Heart right ventricle (tissue), 16 donors: ENCODE measurements at regions not wholly inside any gene's neighbourhood (a gene's known extent, or its start where the extent isn't known, plus 50 kb on each side); places are given as distances from the start of the nearest gene placed in this dataset.

ENCODE experiments used
- ATAC-seq, 8 donors: fragments of 200-7000 bp; cut with Tn5 transposase; one replicate each; pipeline ENCODE4 v1.9.1; 2020; ENCODE audit warnings: mild to moderate bottlenecking in 8 of 8, moderate library complexity in 8 of 8, moderate number of reproducible peaks in 1 of 8
- DNase-seq, 2 donors: peaks; one replicate each; pipeline ENCODE4 v3.0.0-alpha.2; 2020
- H3K27ac ChIP-seq, 10 donors: fragments of 200-600 bp; sonication (generic) in 2 of 10; one replicate each; pipeline versions ENCODE4 v1.5.0 to v1.8.0; 2020 to 2022; ENCODE audit warnings: mild to moderate bottlenecking in 3 of 10
- H3K27me3 ChIP-seq, 7 donors: fragments of 200-600 bp; one replicate each; pipeline ENCODE4 v1.8.0; 2021 to 2022; ENCODE audit warnings: mild to moderate bottlenecking in 2 of 7
- H3K36me3 ChIP-seq, 9 donors: fragments of 200-600 bp; sonication (generic) in 1 of 9; one replicate each; pipeline versions ENCODE4 v1.5.0 to v1.8.0; 2020 to 2022; ENCODE audit warnings: mild to moderate bottlenecking in 2 of 9
- H3K4me1 ChIP-seq, 9 donors: fragments of 200-600 bp; sonication (generic) in 1 of 9; one replicate each; pipeline versions ENCODE4 v1.5.0 to v1.8.0; 2020 to 2022; ENCODE audit warnings: mild to moderate bottlenecking in 4 of 9
- H3K4me3 ChIP-seq, 10 donors: fragments of 200-600 bp; sonication (generic) in 2 of 10; one replicate each; pipeline versions ENCODE4 v1.5.0 to v1.8.0; 2020 to 2022; ENCODE audit warnings: mild to moderate bottlenecking in 7 of 10, moderate library complexity in 2 of 10
- H3K9me3 ChIP-seq, 11 donors: fragments of 200-600 bp in 10 of 11; sonication (generic) in 2 of 11; one replicate each; pipeline versions ENCODE4 v1.5.0 to v1.8.0; 2013 to 2022; ENCODE audit warnings: mild to moderate bottlenecking in 2 of 11, control low read depth in 1 of 11, moderate library complexity in 1 of 11
- CTCF ChIP-seq, 9 donors: fragments of 200-600 bp; sonication (generic) in 2 of 9; IDR thresholded peaks; one replicate each; pipeline versions ENCODE4 v1.5.0 to v1.8.0; 2021 to 2022; ENCODE audit warnings: antibody characterized with exemption in 9 of 9, mild to moderate bottlenecking in 5 of 9, moderate library complexity in 1 of 9
- WGBS, 2 donors: extraction: QIAGEN DNeasy Blood & Tissue Kit; methylation state at CpG; one replicate each; pipeline ENCODE4 v1.1.7; 2013; ENCODE audit warnings: inconsistent platforms in 1 of 2; 5-methylcytosine and 5-hydroxymethylcytosine counted together
- intact Hi-C, 10 donors: fragments of 100-400 bp; cut with DNase I; formaldehyde crosslinking; loops; one replicate each; pipeline versions ENCODE4 v1.11.1 to v1.14.2; 2022
- donor health status: Arrhythmogenic right ventricular cardiomyopathy.
- donor health status: ischemic (EF 13 %, LVEDD 7.1; RV severe dilation, severe dysfunction).
- donor health status: healthy with polysubstance abuse.
- donor health status: DM: no; HTN: yes; CAD: no.
- donor health status: DM: no; HTN: no; CAD: no.
- donor health status: ischemic (EF 25% LVEDD 6.9; RV normal size, moderate dysfunction).
- donor health status: ischemic (EF 25% LVEDD 5.7; RV mildly dilated, moderate dysfunction).
- donor health status: healthy.
- donor health status: DM: yes; HTN: yes; CAD: no.
- donor health status: Ischemic cardiomyopathy.
- donor health status: ischemic (EF 35%, LVEDD 5.7; RV mildly dilated, moderate dysfunction).
- donor health status: nonischemic (EF 11% LVEDD 7.7; RV severe dilation, severe dysfunction).
- donor health status: DM: yes; HTN: yes; CAD: no.
- donor health status: PGD.
- donor health status: ischemic (EF 29% LVEDD 5.4; RV normal size, mild dysfunction).
- donor health status: nonischemic (EF 23%, LVEDD 6.1; RV moderate dilation, normal function).

GRCh38 chr1:167168424-167168823 is 52.3 kb upstream of the POU2F1 start:
- no peak overlapping the region for H3K4me3 ChIP-seq
- no peak for DNase-seq
- 16 to 18% methylated on average over 7 of the region's 7 CpGs for WGBS, 2 donors
- intact Hi-C loops = no loop called here
- TF ChIP-seq CTCF (IDR thresholded peaks at IDR 0.05) = no peak
- H3K9me3 ChIP-seq = peaks cover 0 to 5% (median 0%) of the 10 kb centered on the region in 11 donors
- H3K36me3 ChIP-seq = no peaks in the 10 kb centered on the region
- H3K27ac ChIP-seq = no peak overlapping the region
- peak in 1 of 8 donors; percentile 57 for ATAC-seq
- H3K27me3 ChIP-seq = peaks cover 0 to 19% (median 10%) of the 10 kb centered on the region in 7 donors
- H3K4me1 ChIP-seq = peaks cover 0 to 8% (median 0%) of the 10 kb centered on the region in 9 donors

GRCh38 chr1:167169642-167170041 is 51.0 kb upstream of the POU2F1 start:
- peaks cover 0 to 20% (median 5%) of the 10 kb centered on the region in 7 donors for H3K27me3 ChIP-seq
- WGBS, 2 donors = 76 to 82% methylated on average over 2 of the region's 2 CpGs
- H3K9me3 ChIP-seq = peaks cover 0 to 5% (median 0%) of the 10 kb centered on the region in 11 donors
- no peak overlapping the region for H3K4me3 ChIP-seq
- DNase-seq = no peak
- intact Hi-C loops = no loop called here
- H3K27ac ChIP-seq = no peak overlapping the region
- no peak for ATAC-seq
- peaks cover 0 to 8% (median 0%) of the 10 kb centered on the region in 9 donors for H3K4me1 ChIP-seq
- TF ChIP-seq CTCF (IDR thresholded peaks at IDR 0.05) = no peak
- H3K36me3 ChIP-seq = no peaks in the 10 kb centered on the region
